Anterior cingulate cortex (tissue), 58 donors: ENCODE measurements at regions not wholly inside any gene's neighbourhood (a gene's known extent, or its start where the extent isn't known, plus 50 kb on each side); places are given as distances from the start of the nearest gene placed in this dataset.
"Not testable (repeated sequence)": the region's sequence is repeated elsewhere in the genome, so short reads cannot be mapped to it uniquely, and the experiment has no call there.

Experiments
- DNase-seq, 58 donors: peaks; one replicate each; lab custom pipeline; 2025; lab: John Stamatoyannopoulos, UW

- DNase-seq = no peak
These were observed 2121.3 kb downstream of the NCAM2 start for GRCh38 chr21:23119491-23119890.

- DNase-seq = no peak
These were observed 2129.8 kb downstream of the NCAM2 start for GRCh38 chr21:23127973-23128372.

GRCh38 chr21:23130308-23130707 is 2132.1 kb downstream of the NCAM2 start:
- DNase-seq = no peak

GRCh38 chr21:23131177-23131576 is 2133.0 kb downstream of the NCAM2 start:
- no peak for DNase-seq

GRCh38 chr21:23138797-23139196 is 2140.6 kb downstream of the NCAM2 start:
- DNase-seq = no peak

GRCh38 chr21:23152130-23152529 is 2153.9 kb downstream of the NCAM2 start:
- no peak for DNase-seq

GRCh38 chr21:23153842-23154241 is 2155.6 kb downstream of the NCAM2 start:
- not testable (repeated sequence) for DNase-seq

- DNase-seq = no peak
These were observed 2157.1 kb downstream of the NCAM2 start for GRCh38 chr21:23155281-23155680.

- no peak for DNase-seq
These were observed 2162.7 kb downstream of the NCAM2 start for GRCh38 chr21:23160914-23161313.

GRCh38 chr21:23162198-23162946 is 2164.2 kb downstream of the NCAM2 start:
- no peak for DNase-seq
